GM06990 (cell line): ENCODE measurements at regions not wholly inside any gene's neighbourhood (a gene's known extent, or its start where the extent isn't known, plus 50 kb on each side); places are given as distances from the start of the nearest gene placed in this dataset.

Source experiments
- DNase-seq: peaks from one replicate; pipeline ENCODE4 v3.0.0-alpha.2; 2011; ENCODE audit not compliant: insufficient read length; ENCODE audit errors: extremely low read depth
- H3K27me3 ChIP-seq: replicated peaks from 2 replicates; pipeline ENCODE4 v1.6.0; 2011; ENCODE audit warnings: low read length; ENCODE audit not compliant: control insufficient read depth, insufficient read depth
- H3K36me3 ChIP-seq: 2 replicates; pipeline ENCODE4 v1.5.1; 2011; ENCODE audit warnings: low read length; ENCODE audit not compliant: control insufficient read depth, insufficient read depth
- H3K4me3 ChIP-seq: replicated peaks from 2 replicates; pipeline ENCODE4 v1.5.1; 2011; ENCODE audit warnings: low read depth, mild to moderate bottlenecking, control low read depth, low read length
- TF ChIP-seq, protein P1 (sequence below): IDR thresholded peaks from 2 replicates; pipeline ENCODE4 v1.5.1; 2011; ENCODE audit warnings: low read length, control low read depth, mild to moderate bottlenecking, inconsistent platforms; ENCODE audit not compliant: insufficient read depth, poor library complexity, severe bottlenecking

DNA sequence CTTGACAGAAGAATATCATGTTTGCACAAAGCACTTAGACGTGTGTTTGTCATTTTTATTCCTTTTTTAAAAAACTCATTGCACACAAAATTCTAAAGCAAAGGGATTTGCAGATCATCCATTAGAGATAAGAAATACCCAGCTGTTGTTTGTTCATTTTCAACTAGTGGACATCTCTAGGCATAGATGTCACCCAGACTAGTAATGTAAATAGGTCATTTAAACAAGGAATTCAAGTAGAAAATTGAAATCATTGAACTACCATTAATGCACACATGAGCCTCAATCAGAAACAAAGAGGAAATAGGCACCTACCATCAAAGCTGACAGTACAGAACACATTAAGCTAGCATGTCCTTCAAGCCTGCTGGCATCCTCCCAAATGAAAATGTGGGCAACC lies 107.3 kb downstream of the OR2K2 start:
- Histone ChIP-seq H3K4me3 (no peak overlapping the region), H3K36me3 (no peaks in the 10 kb centered on the region), H3K27me3 (no peaks in the 10 kb centered on the region)
- TF ChIP-seq, protein P1, sequence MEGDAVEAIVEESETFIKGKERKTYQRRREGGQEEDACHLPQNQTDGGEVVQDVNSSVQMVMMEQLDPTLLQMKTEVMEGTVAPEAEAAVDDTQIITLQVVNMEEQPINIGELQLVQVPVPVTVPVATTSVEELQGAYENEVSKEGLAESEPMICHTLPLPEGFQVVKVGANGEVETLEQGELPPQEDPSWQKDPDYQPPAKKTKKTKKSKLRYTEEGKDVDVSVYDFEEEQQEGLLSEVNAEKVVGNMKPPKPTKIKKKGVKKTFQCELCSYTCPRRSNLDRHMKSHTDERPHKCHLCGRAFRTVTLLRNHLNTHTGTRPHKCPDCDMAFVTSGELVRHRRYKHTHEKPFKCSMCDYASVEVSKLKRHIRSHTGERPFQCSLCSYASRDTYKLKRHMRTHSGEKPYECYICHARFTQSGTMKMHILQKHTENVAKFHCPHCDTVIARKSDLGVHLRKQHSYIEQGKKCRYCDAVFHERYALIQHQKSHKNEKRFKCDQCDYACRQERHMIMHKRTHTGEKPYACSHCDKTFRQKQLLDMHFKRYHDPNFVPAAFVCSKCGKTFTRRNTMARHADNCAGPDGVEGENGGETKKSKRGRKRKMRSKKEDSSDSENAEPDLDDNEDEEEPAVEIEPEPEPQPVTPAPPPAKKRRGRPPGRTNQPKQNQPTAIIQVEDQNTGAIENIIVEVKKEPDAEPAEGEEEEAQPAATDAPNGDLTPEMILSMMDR = no peak
- no peak for DNase-seq

DNA sequence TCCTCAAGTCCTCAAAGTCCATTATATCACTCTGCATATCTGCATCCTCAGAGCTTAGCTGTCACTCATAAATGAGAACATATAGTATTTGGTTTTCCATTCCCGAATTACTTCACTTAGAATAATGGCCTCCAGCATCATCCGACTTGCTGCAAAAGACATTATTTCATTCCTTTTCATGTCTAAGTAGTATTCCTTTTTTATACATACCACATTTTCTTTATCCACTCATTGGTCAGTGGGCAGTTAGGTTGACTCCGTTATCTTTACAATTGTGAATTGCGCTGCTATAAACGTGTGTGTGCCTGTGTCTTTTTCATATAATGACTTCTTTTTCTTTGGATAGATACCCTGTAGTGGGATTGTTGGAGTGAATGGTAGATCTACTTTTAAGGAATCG lies 117.2 kb downstream of the OR2K2 start:
- DNase-seq = no peak
- Histone ChIP-seq H3K36me3 (no peaks in the 10 kb centered on the region), H3K4me3 (no peak overlapping the region), H3K27me3 (no peaks in the 10 kb centered on the region)
- TF ChIP-seq, protein P1 = no peak

DNA sequence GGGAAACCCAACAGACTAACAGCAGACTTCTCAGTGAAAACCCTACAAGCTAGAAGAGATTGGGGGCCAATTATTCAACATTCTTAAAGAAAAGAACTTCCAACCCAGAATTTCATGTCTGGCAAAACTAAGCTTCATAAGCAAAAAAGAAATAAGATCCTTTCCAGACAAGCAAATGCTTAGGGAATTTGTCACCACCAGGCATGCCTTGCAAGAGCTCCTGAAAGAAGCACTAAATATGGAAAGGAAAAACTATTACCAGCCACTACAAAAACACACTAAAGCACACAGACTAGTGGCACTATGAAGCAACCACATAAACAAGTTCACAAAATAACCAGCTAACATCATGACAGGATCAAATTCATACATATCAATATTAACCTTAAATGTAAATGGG lies 131.1 kb downstream of the OR2K2 start:
- TF ChIP-seq, protein P1 = no peak
- no peaks in the 10 kb centered on the region for H3K36me3 ChIP-seq
- no peak for DNase-seq
- no peak overlapping the region for H3K4me3 ChIP-seq
- H3K27me3 ChIP-seq = no peaks in the 10 kb centered on the region

DNA sequence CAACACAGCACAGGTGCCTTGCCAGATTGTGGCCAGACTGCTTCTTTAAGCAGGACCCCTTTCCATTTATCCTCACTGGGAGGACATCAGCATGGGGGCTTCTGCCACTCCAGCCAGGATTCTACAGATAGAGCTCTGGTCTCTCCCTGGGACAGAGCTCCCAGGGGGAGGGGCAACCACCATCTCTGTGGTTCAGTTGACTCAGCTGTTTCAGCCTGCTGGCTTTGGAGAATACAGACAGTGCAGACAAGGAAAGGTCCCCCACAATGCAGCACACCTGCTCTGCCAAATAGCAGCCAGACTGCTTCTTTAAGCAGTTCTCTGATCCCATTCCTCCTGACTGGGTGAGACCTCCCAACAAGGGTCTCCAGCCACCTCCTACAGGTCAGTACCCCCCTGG lies 132.8 kb downstream of the OR2K2 start:
- no peaks in the 10 kb centered on the region for H3K27me3 ChIP-seq
- H3K4me3 ChIP-seq = no peak overlapping the region
- TF ChIP-seq, protein P1 = no peak
- H3K36me3 ChIP-seq = no peaks in the 10 kb centered on the region
- DNase-seq = no peak

DNA sequence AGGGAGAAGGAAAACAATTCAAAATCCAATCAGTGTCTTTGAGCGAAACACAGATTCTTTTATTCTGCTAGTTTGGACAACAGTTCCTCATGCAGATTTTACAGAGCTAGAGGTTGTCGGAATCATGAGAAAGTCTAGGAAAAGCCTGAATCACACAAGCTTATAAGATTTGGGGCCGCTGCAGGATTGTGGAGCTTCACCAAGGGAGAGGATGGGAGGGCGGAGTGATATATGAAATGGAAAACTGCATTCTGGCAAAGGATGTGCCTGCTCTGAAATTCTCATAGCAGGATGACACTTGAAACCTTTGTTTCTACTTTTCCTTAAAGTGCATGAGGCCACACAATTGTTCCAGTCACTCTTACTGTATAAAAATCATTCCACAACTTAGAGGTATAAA lies 134.3 kb downstream of the OR2K2 start:
- TF ChIP-seq, protein P1 = no peak
- Histone ChIP-seq H3K4me3 (no peak overlapping the region), H3K36me3 (no peaks in the 10 kb centered on the region), H3K27me3 (no peaks in the 10 kb centered on the region)
- DNase-seq = no peak

DNA sequence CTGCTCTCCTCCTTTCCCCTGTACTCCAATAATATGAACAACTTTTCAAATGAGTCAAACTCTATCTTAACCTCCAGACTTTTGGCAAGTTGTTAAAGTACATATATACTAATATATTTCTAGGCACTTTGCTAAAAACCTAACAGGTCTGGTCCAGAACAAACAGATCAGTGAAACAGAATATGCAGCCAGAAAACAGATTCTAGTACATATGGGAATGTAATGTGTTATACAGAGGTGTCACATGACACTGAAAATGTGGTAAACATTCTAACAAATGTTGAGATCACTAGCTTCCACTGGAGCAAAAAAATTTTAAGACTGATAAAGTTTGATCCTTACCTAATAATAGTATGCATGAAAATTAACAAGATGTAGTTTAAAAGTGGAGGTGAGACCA lies 136.9 kb downstream of the OR2K2 start:
- TF ChIP-seq, protein P1 = no peak
- H3K4me3 ChIP-seq = no peak overlapping the region
- no peaks in the 10 kb centered on the region for H3K36me3 ChIP-seq
- no peak for DNase-seq
- H3K27me3 ChIP-seq = no peaks in the 10 kb centered on the region
